ENCODE measurements at regions not wholly inside any gene's neighbourhood (a gene's known extent, or its start where the extent isn't known, plus 50 kb on each side); places are given as distances from the start of the nearest gene placed in this dataset.

DNA sequence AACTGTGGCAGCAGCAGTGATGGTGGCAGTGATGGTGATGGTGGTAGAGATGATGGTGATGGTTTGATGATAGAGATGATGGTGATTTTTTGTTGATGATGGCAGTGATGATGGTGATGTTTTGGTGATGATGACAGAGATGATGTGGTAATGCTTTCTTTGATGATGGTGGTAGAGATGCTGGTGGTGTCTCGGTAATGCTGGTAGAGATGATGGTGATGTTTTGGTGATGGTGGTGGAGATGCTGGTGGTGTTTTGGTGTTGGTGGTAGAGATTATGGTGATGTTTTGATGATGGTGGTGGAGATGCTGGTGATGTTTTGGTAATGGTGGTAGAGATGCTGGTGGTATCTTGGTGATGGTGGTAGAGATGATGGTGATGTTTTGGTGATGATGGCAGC lies 131.6 kb downstream of the NAV1 start:
- TF ChIP-seq SIN3A (IDR thresholded peaks at IDR 0.05; ENCODE audit: borderline replicate concordance, insufficient read depth, low read depth, low read length) (no peak), POLR2AphosphoS5 (IDR thresholded peaks at IDR 0.05; ENCODE audit: low read depth, low read length) (no peak), TCF7L2 (IDR thresholded peaks at IDR 0.05; ENCODE audit: low read depth, low read length) (no peak)
- TF ChIP-seq, protein P1, sequence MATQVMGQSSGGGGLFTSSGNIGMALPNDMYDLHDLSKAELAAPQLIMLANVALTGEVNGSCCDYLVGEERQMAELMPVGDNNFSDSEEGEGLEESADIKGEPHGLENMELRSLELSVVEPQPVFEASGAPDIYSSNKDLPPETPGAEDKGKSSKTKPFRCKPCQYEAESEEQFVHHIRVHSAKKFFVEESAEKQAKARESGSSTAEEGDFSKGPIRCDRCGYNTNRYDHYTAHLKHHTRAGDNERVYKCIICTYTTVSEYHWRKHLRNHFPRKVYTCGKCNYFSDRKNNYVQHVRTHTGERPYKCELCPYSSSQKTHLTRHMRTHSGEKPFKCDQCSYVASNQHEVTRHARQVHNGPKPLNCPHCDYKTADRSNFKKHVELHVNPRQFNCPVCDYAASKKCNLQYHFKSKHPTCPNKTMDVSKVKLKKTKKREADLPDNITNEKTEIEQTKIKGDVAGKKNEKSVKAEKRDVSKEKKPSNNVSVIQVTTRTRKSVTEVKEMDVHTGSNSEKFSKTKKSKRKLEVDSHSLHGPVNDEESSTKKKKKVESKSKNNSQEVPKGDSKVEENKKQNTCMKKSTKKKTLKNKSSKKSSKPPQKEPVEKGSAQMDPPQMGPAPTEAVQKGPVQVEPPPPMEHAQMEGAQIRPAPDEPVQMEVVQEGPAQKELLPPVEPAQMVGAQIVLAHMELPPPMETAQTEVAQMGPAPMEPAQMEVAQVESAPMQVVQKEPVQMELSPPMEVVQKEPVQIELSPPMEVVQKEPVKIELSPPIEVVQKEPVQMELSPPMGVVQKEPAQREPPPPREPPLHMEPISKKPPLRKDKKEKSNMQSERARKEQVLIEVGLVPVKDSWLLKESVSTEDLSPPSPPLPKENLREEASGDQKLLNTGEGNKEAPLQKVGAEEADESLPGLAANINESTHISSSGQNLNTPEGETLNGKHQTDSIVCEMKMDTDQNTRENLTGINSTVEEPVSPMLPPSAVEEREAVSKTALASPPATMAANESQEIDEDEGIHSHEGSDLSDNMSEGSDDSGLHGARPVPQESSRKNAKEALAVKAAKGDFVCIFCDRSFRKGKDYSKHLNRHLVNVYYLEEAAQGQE (IDR thresholded peaks at IDR 0.05; ENCODE audit: insufficient read depth in 1 of 2, low read depth in 2 of 2, low read length in 1 of 2), result no peak
- TF ChIP-seq, protein P2, sequence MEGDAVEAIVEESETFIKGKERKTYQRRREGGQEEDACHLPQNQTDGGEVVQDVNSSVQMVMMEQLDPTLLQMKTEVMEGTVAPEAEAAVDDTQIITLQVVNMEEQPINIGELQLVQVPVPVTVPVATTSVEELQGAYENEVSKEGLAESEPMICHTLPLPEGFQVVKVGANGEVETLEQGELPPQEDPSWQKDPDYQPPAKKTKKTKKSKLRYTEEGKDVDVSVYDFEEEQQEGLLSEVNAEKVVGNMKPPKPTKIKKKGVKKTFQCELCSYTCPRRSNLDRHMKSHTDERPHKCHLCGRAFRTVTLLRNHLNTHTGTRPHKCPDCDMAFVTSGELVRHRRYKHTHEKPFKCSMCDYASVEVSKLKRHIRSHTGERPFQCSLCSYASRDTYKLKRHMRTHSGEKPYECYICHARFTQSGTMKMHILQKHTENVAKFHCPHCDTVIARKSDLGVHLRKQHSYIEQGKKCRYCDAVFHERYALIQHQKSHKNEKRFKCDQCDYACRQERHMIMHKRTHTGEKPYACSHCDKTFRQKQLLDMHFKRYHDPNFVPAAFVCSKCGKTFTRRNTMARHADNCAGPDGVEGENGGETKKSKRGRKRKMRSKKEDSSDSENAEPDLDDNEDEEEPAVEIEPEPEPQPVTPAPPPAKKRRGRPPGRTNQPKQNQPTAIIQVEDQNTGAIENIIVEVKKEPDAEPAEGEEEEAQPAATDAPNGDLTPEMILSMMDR (IDR thresholded peaks at IDR 0.05), result no peak
- H3K9me3 ChIP-seq (ENCODE audit: control insufficient read depth, insufficient read depth, low read depth, low read length), result no peaks in the 10 kb centered on the region
- DNase-seq (ENCODE audit: low read depth, low spot score) (no peak), ATAC-seq (no peak)
- ChIA-PET POLR2A (interaction anchor here (0.7 kb wide), 2 partner anchors 15 to 87 kb away, joined by 4 to 13 read pairs; no protein-coding TSS in a partner anchor), CTCF (interaction anchor here (0.5 kb wide), 1 partner anchor 41 kb away, joined by 7 read pairs; no protein-coding TSS in a partner anchor)
- no peaks in the 10 kb centered on the region for H3K4me1 ChIP-seq (ENCODE audit: control insufficient read depth, insufficient read depth, low read length)
- H3K27ac ChIP-seq (ENCODE audit: low read length), result no peak overlapping the region
- H3K36me3 ChIP-seq (ENCODE audit: control insufficient read depth, insufficient read depth, low read length), result no peaks in the 10 kb centered on the region
- intact Hi-C loops (cut with micrococcal nuclease; ENCODE audit: unreplicated experiment) (no loop called here), in situ Hi-C loops (cut with HindIII; ENCODE audit: low pct_unique_long_range_greater_than_20kb, low sequenced_read_pairs) (no loop called here)
- H3K4me3 ChIP-seq (ENCODE audit: low read depth in 2 of 2, low read length in 2 of 2), result no peak overlapping the region
- no peaks in the 10 kb centered on the region for H3K27me3 ChIP-seq (ENCODE audit: control insufficient read depth, insufficient read depth, low read length)
- BruUV-seq (replicated peaks), result no TSS peak

DNA sequence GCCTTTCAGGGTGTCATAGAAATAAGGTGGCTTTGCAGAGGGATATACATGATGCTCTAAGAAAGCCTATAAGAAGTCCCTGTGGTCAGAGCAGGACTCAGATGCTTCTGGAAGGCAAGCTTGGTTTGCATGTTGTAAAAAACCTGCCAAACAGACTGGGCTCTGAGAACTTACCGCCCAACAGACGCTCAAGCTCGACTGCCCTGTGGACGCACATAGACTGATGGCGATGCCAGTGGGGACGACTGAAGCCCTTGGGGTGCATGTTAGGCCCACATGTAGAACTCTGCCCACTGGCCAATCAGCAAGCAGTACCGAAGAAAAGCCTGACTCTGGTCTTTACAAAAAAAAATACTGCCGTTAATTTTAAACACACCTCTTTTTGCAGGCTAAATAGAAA lies 133.8 kb downstream of the NAV1 start:
- ATAC-seq, result no peak
- Histone ChIP-seq H3K4me3 (ENCODE audit: low read depth in 2 of 2, low read length in 2 of 2) (no peak overlapping the region), H3K9me3 (ENCODE audit: control insufficient read depth, insufficient read depth, low read depth, low read length) (no peaks in the 10 kb centered on the region), H3K27me3 (ENCODE audit: control insufficient read depth, insufficient read depth, low read length) (no peaks in the 10 kb centered on the region), H3K4me1 (ENCODE audit: control insufficient read depth, insufficient read depth, low read length) (no peaks in the 10 kb centered on the region), H3K27ac (ENCODE audit: low read length) (no peak overlapping the region), H3K36me3 (ENCODE audit: control insufficient read depth, insufficient read depth, low read length) (no peaks in the 10 kb centered on the region)
- no TSS peak for BruUV-seq (replicated peaks)
- in situ Hi-C loops (cut with HindIII; ENCODE audit: low pct_unique_long_range_greater_than_20kb, low sequenced_read_pairs), result no loop called here
- no peak for TF ChIP-seq TCF7L2 (IDR thresholded peaks at IDR 0.05; ENCODE audit: low read depth, low read length)
- TF ChIP-seq POLR2AphosphoS5 (IDR thresholded peaks at IDR 0.05; ENCODE audit: low read depth, low read length), result no peak
- no peak for TF ChIP-seq SIN3A (IDR thresholded peaks at IDR 0.05; ENCODE audit: borderline replicate concordance, insufficient read depth, low read depth, low read length)
- TF ChIP-seq, protein P1 (IDR thresholded peaks at IDR 0.05; ENCODE audit: insufficient read depth in 1 of 2, low read depth in 2 of 2, low read length in 1 of 2), result no peak
- TF ChIP-seq, protein P2 (IDR thresholded peaks at IDR 0.05), result no peak
- ChIA-PET CTCF (no interaction called here), POLR2A (interaction anchor here (0.6 kb wide), 2 partner anchors 37 to 53 kb away, joined by 3 read pairs; no protein-coding TSS in a partner anchor)
- intact Hi-C loops (cut with micrococcal nuclease; ENCODE audit: unreplicated experiment), result no loop called here
- DNase-seq (ENCODE audit: low read depth, low spot score), result no peak
